ENCODE measurements at regions not wholly inside any gene's neighbourhood (a gene's known extent, or its start where the extent isn't known, plus 50 kb on each side); places are given as distances from the start of the nearest gene placed in this dataset.

GRCh38 chr5:2306711-2307110, 424.0 kb upstream of the IRX4 start:
- TF ChIP-seq EZH2phosphoT487 (IDR thresholded peaks at IDR 0.05; ENCODE audit: low read depth) (no peak), CTCF (IDR thresholded peaks at IDR 0.05; ENCODE audit: low read depth, low read length) (no peak)

Measured in OCI-LY3 (cell line).